Astrocyte of the hippocampus (primary cell): ENCODE measurements at regions not wholly inside any gene's neighbourhood (a gene's known extent, or its start where the extent isn't known, plus 50 kb on each side); places are given as distances from the start of the nearest gene placed in this dataset.

Experiments
- DNase-seq: peaks from one replicate; pipeline ENCODE4 v3.0.0; 2011; ENCODE audit warnings: low read depth, low spot score

- no peak for DNase-seq
These were observed 140.0 kb downstream of the ASCL1 start for GRCh38 chr12:103097496-103097895.

DNA sequence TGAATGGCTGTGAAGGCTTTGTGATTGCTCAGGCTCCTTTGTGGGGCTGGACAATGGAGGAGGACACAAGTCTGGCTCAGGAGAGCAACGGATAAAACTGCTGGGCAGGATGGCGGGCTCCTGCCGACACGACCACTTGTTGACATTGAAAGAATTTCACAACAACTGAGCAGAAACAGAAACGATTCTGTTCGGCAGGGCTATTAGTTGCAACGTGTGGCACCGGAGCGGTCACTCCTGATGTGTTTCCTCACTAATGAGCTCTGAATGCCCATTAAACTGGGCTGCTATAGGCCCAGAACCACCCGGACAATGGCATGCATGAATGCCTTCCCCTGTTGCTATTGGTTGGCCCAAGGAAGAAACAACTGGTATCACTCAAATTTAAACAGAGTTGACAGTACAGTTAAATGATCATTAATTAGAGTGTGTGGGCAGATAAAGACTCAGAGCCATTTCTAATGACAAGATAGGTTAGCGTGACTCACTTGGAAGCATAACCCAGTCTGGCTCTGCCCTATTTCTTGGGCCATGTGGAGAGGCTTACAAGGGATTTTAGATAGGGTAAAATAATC is 142.9 kb downstream of the ASCL1 start:
- DNase-seq, result peak; percentile 2

GRCh38 chr12:103102225-103102744 is 144.8 kb downstream of the ASCL1 start:
- DNase-seq, result no peak

DNA sequence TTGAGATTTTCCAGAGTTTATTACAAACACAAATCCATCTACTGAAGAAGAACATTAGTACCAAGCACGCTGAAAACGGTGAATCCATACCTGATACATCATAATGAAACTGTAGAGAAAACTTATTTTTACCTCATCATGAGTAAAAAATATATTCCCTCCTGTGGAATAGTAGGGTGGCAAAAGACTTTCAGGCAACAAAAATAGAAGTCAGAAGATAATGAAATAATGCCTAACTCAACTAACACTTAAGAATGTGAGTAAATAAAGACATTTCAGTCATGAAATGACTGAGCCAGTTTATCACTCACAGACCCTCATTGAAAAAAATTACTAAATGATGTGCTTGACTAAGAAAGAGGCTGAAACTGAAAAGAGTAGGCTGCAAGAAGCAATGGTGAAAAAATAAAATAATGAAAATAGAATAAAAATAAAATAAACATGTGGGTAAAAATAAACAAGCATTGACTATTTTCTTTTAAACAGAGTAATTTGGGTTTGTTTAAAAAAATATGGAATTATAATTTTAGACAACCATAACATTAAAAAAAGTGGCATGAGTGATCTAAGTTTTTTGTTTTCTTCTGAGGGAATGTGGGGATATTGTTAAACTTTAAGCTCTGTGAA is 148.6 kb downstream of the ASCL1 start:
- no peak for DNase-seq

GRCh38 chr12:103109861-103110260 is 152.4 kb downstream of the ASCL1 start:
- DNase-seq, result no peak

DNA sequence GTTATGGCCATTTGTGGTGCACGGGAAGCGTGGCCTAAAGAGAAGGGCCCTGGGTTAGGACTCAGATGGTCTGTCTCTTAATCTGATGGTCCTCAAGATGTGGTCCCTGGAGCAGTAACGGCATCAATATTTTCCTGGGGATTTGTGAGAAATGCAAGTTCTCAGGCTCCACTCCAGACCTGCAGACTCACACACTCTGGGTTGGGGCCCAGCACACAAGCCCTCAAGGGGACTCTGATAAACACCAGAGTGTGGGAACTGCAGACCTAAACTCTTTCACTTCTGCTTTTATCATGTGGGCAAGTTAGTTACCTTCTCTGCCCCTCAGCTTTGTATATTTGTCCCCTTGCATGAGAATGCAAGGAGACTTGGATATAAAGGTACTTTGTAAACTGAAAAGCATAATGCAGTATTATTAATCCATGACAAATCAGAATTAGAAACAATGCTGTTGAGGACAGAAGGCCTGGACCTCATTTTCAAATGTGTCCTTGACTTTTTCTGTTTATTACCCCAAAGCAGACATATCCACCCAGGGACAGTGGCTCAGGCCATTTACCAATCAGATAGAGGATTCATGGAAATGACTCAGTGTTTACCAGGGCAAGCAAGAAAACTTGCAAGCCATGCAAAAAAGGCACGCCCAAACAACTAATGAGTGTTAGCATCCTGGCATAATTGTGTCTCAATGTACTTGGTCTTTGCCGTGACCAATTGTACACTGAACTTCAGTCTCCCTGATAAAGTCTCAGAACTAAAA is 157.0 kb downstream of the ASCL1 start:
- DNase-seq, result no peak

DNA sequence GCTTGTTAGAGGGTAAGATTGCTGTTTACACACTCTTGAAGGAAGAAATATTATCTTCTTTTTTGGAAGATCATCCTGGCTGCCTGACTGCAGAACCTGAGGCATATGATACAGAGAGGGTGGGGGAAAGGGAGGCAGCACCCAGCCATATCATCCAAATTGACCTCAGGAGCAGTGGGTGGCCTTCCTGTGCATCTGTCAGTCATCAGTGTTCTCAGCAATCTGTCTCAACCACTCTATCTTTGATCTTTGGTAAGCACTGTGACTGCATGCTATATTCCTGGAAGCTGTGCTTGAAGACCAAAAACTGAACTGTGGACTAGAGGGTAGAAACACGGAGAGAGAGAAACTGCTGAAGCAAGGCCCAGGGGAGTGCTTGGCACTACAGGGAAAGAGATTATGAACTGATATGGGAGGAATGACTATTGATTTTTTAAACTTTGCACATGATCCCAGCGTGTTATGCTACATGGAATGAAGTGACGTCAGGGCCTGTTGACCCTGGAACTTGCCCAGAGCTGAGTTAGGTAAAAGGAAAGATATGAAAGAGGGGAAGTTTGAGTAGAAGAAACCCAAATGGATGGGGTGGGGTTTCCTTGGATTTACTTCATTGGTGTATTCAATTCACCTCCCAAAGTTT is 171.5 kb downstream of the ASCL1 start:
- DNase-seq, result no peak

DNA sequence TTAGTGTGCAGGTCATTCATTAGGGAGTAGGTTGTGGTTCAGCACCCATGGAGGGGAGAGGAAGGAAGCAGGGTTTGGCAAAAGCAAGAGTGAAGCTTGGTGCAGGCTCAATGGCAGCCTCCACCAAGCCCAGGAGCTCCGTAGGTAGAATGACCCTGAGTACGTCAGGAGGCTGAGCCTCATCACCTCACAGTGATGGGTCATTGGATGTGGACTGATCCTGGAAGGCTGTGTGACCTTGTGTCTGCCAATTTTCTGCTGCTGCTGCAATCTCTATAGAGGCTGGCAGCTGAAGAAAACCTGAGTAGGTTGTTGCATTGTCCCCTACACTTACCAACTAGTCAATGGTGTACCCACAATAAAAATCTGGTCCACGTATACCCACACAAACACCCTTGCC is 173.1 kb downstream of the ASCL1 start:
- DNase-seq, result no peak

DNA sequence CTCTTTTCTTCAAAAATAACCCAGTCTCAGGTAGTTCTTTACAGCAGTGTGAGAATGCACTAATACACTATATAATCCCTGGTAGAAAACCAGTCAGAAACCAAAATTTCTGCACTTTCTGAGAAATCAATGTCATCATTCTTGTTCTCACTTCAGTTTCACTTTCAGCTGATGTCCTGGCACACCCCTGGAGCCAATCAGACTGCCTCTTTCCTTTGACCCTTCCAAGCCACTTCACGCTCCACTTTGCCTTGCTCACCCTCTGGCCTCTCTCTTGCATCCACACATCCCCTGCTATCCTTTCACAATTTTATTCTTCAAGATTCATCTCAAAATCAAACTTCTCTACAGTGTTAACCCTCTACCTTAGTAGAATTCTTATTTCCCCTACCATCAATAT is 181.1 kb downstream of the ASCL1 start:
- DNase-seq, result no peak

- no peak for DNase-seq
These were observed 182.4 kb downstream of the ASCL1 start for GRCh38 chr12:103139876-103140275.

- DNase-seq, result peak; percentile 36
These were observed 182.8 kb downstream of the ASCL1 start for GRCh38 chr12:103140286-103140685.

DNA sequence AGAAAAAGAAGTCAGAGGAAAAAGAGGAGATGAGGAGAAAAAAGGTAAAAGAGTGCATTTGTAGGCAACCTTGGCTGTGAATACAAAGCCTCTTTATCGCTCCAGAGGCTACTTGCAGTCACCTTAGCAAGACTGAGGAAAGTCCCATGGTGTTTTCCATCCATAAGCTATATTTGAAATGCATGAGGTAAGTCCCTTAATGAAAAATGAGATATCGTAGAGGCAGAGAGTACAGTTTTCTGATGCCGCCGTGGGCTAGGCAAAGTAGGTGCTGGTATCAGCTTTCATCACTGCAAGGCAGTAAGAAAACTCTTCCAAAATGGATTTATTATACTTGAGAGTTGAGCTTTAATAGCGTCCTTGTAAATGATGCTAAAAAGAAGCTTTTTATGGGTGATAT is 186.8 kb downstream of the ASCL1 start:
- no peak for DNase-seq

DNA sequence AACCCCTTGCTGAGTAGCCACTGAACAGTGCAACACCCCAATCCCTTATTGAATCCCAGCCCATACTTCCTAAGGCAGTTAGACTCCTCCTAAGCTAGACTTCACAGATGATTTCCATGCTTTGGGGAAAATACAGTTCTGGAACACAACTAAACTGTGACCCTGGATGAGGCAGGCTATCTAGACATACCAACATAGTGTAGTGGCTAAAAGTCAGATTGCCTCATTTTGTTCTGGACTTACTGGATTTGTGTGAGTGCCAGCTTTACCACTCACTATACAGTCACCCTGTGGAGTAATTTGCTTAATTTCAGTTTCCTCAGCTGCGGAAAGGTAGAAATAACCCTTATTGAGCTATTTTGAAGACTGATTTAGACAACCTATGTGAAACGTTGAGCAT is 203.1 kb downstream of the ASCL1 start:
- no peak for DNase-seq

DNA sequence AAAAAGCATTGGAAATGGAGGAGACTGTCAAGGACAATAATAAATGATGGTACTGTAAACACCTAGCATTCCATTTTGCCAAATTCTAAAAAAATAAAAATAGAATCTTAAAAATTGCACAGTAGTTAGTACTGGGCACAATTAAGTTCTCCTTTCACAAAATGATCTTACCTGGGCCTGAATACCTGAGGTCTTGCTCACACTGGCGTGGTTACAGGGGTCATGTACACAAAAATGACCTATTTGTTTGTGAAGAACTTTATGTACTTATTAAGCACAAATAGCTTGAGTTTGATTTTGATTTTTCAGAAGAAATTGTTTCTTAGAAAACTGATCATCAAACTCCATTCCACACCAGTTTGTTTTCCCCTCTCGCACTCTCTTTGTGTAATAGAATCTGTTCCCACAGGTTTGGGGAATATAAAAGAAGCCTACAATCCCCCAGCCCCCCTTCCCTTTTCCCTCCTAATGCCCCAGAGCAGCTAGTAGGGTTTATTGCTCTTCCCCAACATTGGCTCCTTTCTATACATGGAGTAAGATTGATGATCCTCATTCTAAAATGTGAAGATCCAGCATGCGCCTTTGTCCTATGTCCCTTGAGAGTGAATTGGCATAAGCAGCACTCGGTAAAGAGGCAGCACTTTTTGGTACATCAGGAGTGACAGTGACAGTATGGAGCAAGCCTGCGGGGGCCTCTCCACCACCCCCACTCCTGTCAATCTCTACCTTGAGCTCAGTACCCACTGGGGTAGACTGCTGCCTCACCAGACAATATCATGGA is 204.3 kb downstream of the ASCL1 start:
- DNase-seq, result no peak

DNA sequence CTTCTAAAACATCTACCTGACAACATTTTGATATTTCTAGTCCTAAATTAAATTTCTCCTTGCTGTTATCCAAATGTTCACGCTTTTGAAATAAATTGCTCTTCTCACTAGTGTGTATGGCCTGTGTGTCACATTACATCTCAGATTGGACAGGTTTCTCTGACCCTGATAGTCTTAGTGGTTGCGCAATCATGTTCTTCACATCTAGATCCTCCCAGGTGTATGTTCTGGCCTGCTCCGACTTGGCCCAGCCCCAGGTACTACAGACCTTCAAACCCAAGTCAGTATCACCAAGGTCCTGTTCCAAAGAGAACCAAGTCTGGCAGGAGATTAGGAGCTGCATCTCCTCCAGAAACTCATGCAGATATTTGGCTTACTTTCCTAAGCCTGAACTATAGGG is 209.5 kb downstream of the ASCL1 start:
- DNase-seq, result no peak

DNA sequence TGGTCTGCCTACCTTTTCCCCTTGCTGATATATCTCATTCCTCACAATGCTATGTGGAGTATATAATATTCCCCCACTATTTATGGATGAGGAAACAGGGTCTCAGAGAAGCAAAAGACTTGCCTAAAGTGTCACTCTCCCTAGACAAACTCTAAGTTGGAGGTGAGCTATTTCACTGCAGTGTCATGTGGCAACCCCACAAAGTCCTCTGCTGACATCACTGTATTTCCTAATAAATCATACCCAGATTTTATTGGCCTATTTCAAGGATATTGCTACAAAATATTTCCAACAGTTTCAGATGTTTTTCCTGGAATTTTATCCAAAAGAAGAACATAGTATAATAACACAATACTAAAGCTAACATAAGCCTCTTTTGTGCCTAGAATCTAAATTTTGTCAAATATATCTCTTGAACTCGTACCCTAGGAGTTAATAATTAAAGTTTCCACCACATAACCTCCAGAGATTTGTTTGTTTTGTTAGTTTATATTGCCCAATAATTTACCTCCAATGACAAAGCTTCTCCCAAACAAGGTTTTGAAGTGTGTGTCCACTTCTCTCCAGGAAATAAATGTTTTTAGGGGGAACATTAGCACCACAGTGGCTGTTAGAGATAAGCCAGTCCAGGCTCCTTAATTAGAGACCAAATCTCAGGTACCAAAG is 215.1 kb downstream of the ASCL1 start:
- DNase-seq, result no peak

GRCh38 chr12:103175625-103176024 is 218.2 kb downstream of the ASCL1 start:
- no peak for DNase-seq

DNA sequence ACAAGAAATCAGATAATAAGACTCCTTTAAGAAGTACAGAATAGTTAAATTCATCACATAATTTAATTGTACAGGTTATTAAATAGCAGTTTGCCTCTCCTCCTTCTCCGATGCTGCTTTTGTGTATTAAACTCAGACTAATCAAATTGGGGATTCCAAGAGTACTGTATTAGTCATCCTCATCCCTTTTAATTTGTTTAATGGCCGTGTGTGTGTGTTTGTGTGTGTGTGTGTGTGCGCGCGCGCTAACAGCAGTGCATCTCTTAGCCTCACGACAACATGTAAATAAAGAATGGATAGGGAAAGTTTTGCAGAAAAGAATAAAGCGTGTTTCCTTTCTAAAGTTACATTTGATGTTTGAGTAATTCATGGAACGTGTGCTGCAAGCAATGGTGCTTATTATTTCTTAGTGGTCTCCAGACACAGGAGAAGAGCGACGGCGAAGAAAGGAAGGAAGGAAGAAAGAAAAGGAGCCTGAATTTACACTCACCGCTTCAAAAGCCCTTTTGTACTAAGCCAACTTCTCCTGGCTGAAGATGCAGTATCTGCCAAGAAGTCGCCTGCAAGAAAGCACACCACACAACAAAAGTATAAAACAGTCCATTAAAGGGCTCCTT is 220.3 kb downstream of the ASCL1 start:
- DNase-seq, result peak; percentile 46

DNA sequence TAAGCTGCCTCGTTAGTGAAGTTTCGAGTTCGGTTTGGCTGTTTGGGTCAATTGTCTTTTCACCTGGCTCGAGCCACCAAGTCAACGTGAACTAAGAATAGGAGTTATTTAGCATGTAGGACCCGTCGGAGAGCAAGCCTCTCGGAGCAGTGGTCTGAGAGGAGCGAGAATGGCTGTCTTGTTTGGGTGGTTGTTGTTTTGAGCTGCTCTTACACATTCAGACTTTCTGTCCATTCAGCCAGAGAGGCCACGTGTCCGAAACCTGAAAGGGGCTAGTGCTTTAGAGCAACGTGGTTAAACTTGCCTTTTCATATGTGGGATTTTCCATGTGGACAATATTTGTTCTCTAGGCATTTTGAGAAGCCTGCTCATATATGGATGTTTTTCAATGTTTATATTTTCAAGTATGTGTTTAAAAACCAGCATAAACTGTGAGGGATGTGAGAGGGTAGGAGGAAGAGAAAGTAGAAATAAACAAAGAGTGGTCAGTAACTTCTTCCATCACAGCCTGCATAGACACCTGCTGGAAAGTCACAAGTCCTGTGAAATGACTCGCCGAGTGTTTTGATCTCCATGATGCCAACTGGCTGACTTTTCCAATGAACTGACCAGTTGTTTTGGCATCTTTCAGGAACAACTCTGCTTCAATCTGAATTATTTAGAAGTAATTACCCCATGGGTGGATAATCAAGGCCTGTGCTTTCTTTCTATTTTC is 221.0 kb downstream of the ASCL1 start:
- DNase-seq, result peak; percentile 12
